Glutamatergic neuron (in vitro differentiated cells): ENCODE measurements at regions not wholly inside any gene's neighbourhood (a gene's known extent, or its start where the extent isn't known, plus 50 kb on each side); places are given as distances from the start of the nearest gene placed in this dataset.

ENCODE experiments used
- DNase-seq: peaks from one replicate; pipeline ENCODE4 v3.0.0; 2022
- H3K27ac Mint-ChIP-seq: one replicate; pipeline ENCODE4 v1.8.0; 2020; ENCODE audit warnings: mild to moderate bottlenecking, mixed read lengths, inconsistent platforms; ENCODE audit not compliant: unreplicated experiment
- H3K27me3 Mint-ChIP-seq: one replicate; pipeline ENCODE4 v1.8.0; 2020; ENCODE audit warnings: mild to moderate bottlenecking, moderate library complexity, mixed read lengths, inconsistent platforms; ENCODE audit not compliant: unreplicated experiment
- H3K36me3 Mint-ChIP-seq: one replicate; pipeline ENCODE4 v1.8.0; 2020; ENCODE audit warnings: mild to moderate bottlenecking, mixed read lengths, inconsistent platforms; ENCODE audit not compliant: unreplicated experiment
- H3K4me1 Mint-ChIP-seq: one replicate; pipeline ENCODE4 v1.8.0; 2020; ENCODE audit warnings: mild to moderate bottlenecking, low read depth, mixed read lengths, inconsistent platforms; ENCODE audit not compliant: unreplicated experiment
- H3K4me3 Mint-ChIP-seq: one replicate; pipeline ENCODE4 v1.8.0; 2020; ENCODE audit warnings: mild to moderate bottlenecking, mixed read lengths, inconsistent platforms; ENCODE audit not compliant: unreplicated experiment
- H3K9me3 Mint-ChIP-seq: one replicate; pipeline ENCODE4 v1.8.0; 2020; ENCODE audit warnings: mild to moderate bottlenecking, moderate library complexity, mixed read lengths, inconsistent platforms; ENCODE audit not compliant: unreplicated experiment
- CTCF ChIP-seq: fragments of 200-600 bp; sonication (generic); IDR thresholded peaks from one replicate; pipeline ENCODE4 v1.5.0; 2021; ENCODE audit not compliant: partially characterized antibody, unreplicated experiment

GRCh38 chr2:223692191-223692947 lies 90.2 kb upstream of the SCG2 start:
- no peak overlapping the region for H3K4me3 Mint-ChIP-seq
- H3K36me3 Mint-ChIP-seq: peaks cover 8% of the 10 kb centered on the region
- H3K27me3 Mint-ChIP-seq: peaks cover 13% of the 10 kb centered on the region
- no peak for TF ChIP-seq CTCF
- no peak overlapping the region for H3K27ac Mint-ChIP-seq
- peaks cover 22% of the 10 kb centered on the region for H3K9me3 Mint-ChIP-seq
- peaks cover 37% of the 10 kb centered on the region for H3K4me1 Mint-ChIP-seq
- DNase-seq: peak; percentile 37

- H3K36me3 Mint-ChIP-seq: no peaks in the 10 kb centered on the region
- H3K27me3 Mint-ChIP-seq: peaks cover 13% of the 10 kb centered on the region
- H3K4me1 Mint-ChIP-seq: peaks cover 41% of the 10 kb centered on the region
- H3K9me3 Mint-ChIP-seq: peaks cover 22% of the 10 kb centered on the region
- peak; percentile 85 for DNase-seq
- H3K4me3 Mint-ChIP-seq: peak overlapping the region; percentile 58
- peak overlapping the region; percentile 94 for H3K27ac Mint-ChIP-seq
- no peak for TF ChIP-seq CTCF
Observed at GRCh38 chr2:223688094-223688835, 86.1 kb upstream of the SCG2 start.

- no peak for TF ChIP-seq CTCF
- no peaks in the 10 kb centered on the region for H3K36me3 Mint-ChIP-seq
Observed at GRCh38 chr2:223681125-223681524, 79.0 kb upstream of the SCG2 start.

GRCh38 chr2:223674998-223675609 lies 72.9 kb upstream of the SCG2 start:
- DNase-seq: peak; percentile 22
- no peak overlapping the region for H3K4me3 Mint-ChIP-seq

More at GRCh38 chr2:223681125-223681524, 79.0 kb upstream of the SCG2 start:
- H3K9me3 Mint-ChIP-seq: peaks cover 2% of the 10 kb centered on the region
- no peak overlapping the region for H3K27ac Mint-ChIP-seq
- peaks cover 4% of the 10 kb centered on the region for H3K4me1 Mint-ChIP-seq
- no peak overlapping the region for H3K4me3 Mint-ChIP-seq
- no peaks in the 10 kb centered on the region for H3K27me3 Mint-ChIP-seq
- no peak for DNase-seq

More at GRCh38 chr2:223674998-223675609, 72.9 kb upstream of the SCG2 start:
- TF ChIP-seq CTCF: peak; percentile 70
- Mint-ChIP-seq H3K27ac (no peak overlapping the region), H3K4me1 (peaks cover 2% of the 10 kb centered on the region), H3K9me3 (no peaks in the 10 kb centered on the region), H3K27me3 (no peaks in the 10 kb centered on the region), H3K36me3 (peaks cover 9% of the 10 kb centered on the region)
